Muscle layer of colon (tissue), 2 donors: ENCODE measurements at regions not wholly inside any gene's neighbourhood (a gene's known extent, or its start where the extent isn't known, plus 50 kb on each side); places are given as distances from the start of the nearest gene placed in this dataset.

Source experiments
- H3K27ac ChIP-seq: one replicate; pipeline ENCODE4 v1.7.0; 2013; ENCODE audit warnings: low read depth, mild to moderate bottlenecking, low read length, moderate library complexity
- H3K27me3 ChIP-seq, 2 donors: one replicate each; pipeline ENCODE4 v1.7.0; 2013; ENCODE audit warnings: low read length in 2 of 2, mild to moderate bottlenecking in 2 of 2; ENCODE audit not compliant: insufficient read depth in 2 of 2, control insufficient read depth in 1 of 2
- H3K36me3 ChIP-seq: one replicate; pipeline ENCODE4 v1.7.0; 2013; ENCODE audit warnings: mild to moderate bottlenecking, low read length; ENCODE audit not compliant: insufficient read depth
- H3K4me1 ChIP-seq: one replicate; pipeline ENCODE4 v1.7.0; 2013; ENCODE audit warnings: mild to moderate bottlenecking, low read length; ENCODE audit not compliant: insufficient read depth
- H3K4me3 ChIP-seq, 2 donors: one replicate each; pipeline ENCODE4 v1.7.0; 2013; ENCODE audit warnings: low read length in 2 of 2, low read depth in 1 of 2, mild to moderate bottlenecking in 1 of 2, moderate library complexity in 1 of 2
- H3K9ac ChIP-seq: one replicate; pipeline ENCODE4 v1.7.0; 2013; ENCODE audit warnings: low read length
- H3K9me3 ChIP-seq: one replicate; pipeline ENCODE4 v1.7.0; 2013; ENCODE audit warnings: mild to moderate bottlenecking, low read length
- donor health status: abdominal sarcoma.
- donor health status: Adenocarcinoma of cecum.

DNA sequence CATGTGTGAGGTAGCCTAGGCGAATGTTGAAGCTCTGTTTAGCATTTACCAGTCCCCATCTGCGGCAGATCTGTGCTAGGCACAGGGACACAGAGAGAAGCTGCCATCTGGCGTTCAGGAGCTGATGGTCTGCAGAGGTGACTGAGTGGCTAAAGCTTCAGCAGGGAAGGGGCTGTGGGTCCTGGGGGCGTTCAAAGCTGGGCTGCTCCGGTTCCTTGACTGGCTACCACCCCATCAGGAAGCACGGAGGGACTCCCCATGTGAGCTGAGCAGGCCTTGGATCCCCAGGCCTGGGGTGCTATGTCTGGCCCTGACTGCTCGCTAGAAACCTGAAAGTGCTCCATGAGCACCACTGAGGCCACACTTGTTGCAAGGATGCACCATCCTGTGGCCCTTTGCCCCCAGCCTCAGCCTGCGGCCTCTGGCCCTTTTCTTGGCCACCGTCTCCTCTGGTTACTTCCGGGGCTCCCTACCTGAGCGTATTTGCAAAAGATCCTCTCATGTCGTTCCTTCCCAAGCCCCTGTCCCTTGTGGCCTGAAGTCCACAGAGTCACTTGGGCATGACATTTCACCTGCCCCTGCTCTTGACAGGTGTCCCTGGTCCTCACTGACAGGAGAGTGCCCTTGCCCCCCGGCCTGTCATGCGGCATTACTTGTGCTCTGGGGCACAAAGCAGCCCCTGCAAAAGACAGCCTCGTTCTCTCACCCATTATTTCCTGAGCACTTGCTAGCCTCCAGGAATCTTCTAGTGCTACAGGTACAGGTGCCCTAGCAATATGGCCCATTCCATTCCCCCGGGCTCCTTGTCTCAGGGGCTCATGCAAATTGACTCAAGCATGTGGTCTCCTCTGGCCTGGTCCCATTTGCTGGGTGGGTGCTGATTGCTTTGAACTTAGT lies 108.1 kb downstream of the GLRX3 start:
- H3K9me3 ChIP-seq, result no peaks in the 10 kb centered on the region
- no peak overlapping the region for H3K9ac ChIP-seq
- H3K36me3 ChIP-seq, result no peaks in the 10 kb centered on the region
- H3K4me1 ChIP-seq, result no peaks in the 10 kb centered on the region
- H3K27ac ChIP-seq, result no peak overlapping the region
- H3K27me3 ChIP-seq, result no peaks in the 10 kb centered on the region
- H3K4me3 ChIP-seq, result no peak overlapping the region

DNA sequence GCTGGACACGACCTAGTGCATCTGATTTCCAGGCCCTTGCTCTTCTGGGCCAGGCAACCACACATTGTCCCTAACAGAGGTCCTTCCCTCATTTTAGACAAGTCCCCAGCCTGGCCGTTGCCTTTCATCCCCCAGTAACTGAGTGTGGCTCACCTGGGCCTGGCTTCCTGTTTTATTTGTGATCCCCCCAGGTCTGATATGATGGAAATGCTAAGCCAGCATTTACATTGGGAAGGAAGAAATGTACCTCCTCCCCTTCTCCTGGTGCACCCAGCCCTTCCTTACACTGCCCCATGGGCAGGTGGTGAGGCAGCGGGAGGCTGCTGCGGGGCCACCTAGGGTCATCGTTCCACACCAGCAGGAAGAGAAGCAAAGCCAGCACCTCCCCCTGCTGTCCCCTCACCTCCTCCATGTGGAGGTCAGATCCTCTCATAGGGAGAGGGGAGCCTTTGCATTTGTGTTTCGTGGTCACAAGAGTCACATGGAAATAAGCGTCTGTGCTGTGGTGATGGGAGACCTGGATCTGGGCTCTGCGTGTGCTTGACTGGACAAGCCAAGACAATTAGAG lies 108.8 kb downstream of the GLRX3 start:
- no peak overlapping the region for H3K27ac ChIP-seq
- no peak overlapping the region for H3K4me3 ChIP-seq
- H3K4me1 ChIP-seq, result no peaks in the 10 kb centered on the region
- no peaks in the 10 kb centered on the region for H3K36me3 ChIP-seq
- H3K9me3 ChIP-seq, result no peaks in the 10 kb centered on the region
- no peaks in the 10 kb centered on the region for H3K27me3 ChIP-seq
- H3K9ac ChIP-seq, result no peak overlapping the region

DNA sequence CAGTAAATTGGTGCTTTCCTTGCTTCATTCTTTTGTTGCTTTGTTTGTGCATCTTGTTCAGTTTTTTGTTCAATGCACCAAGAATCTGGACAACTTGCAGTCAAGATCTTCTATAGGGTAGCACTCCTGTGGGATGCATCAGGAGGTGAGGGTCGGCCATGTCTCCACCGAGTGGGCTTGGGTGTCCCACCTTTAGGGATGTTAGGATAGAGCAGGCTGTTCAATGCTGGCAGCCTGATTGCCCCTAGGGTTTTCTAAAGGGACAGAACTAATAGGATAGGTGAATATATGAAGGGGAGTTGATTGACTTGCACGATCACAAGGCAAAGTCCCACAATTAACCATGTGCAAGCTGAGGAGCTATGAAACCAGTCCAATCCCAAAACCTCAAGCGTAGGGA lies 109.9 kb downstream of the GLRX3 start:
- H3K9me3 ChIP-seq, result no peaks in the 10 kb centered on the region
- no peaks in the 10 kb centered on the region for H3K27me3 ChIP-seq
- no peak overlapping the region for H3K4me3 ChIP-seq
- H3K4me1 ChIP-seq, result no peaks in the 10 kb centered on the region
- H3K27ac ChIP-seq, result no peak overlapping the region
- H3K9ac ChIP-seq, result no peak overlapping the region
- H3K36me3 ChIP-seq, result no peaks in the 10 kb centered on the region

DNA sequence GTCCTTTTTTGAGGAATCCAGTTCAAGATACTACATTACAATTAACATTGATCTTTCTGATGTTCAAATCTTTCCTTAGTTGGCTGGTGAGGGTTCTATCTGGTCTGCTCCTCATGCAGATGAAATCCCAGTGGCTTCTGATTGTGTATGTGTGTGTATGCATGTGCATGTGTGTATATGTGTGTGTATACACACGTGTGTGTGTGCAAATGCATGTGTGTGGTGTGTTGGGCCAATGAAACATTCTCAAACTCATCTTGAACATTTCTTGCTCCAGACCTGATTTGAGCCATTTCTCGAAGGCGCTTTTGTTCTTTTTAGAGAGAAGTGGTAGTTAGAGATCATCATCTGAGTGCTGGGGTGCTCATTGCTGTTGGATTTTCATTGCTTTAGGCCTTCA lies 113.9 kb downstream of the GLRX3 start:
- H3K4me3 ChIP-seq, result no peak overlapping the region
- H3K36me3 ChIP-seq, result no peaks in the 10 kb centered on the region
- H3K9ac ChIP-seq, result no peak overlapping the region
- no peaks in the 10 kb centered on the region for H3K4me1 ChIP-seq
- no peaks in the 10 kb centered on the region for H3K9me3 ChIP-seq
- no peaks in the 10 kb centered on the region for H3K27me3 ChIP-seq
- no peak overlapping the region for H3K27ac ChIP-seq

DNA sequence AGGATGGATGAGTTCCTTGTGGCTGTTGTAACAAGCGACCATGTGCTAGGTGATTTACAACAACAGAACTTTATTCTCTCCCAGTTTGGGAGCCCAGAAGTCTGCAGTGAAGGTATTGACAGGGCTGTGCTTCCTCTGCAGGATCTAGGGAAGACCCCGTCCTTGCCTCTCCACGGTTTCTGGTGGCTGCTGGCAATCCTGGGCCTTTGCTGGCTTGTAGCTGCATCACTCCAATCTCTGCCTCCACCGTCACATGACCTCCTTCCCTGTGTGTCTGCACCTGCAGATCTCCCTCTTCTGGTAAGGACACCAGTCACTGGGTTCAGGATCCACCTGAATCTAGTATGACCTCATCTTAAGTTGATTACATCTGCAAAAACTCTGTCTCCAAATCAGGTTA lies 115.6 kb downstream of the GLRX3 start:
- Histone ChIP-seq H3K9me3 (no peaks in the 10 kb centered on the region), H3K36me3 (no peaks in the 10 kb centered on the region), H3K9ac (no peak overlapping the region), H3K27me3 (no peaks in the 10 kb centered on the region), H3K27ac (no peak overlapping the region), H3K4me3 (no peak overlapping the region), H3K4me1 (no peaks in the 10 kb centered on the region)

DNA sequence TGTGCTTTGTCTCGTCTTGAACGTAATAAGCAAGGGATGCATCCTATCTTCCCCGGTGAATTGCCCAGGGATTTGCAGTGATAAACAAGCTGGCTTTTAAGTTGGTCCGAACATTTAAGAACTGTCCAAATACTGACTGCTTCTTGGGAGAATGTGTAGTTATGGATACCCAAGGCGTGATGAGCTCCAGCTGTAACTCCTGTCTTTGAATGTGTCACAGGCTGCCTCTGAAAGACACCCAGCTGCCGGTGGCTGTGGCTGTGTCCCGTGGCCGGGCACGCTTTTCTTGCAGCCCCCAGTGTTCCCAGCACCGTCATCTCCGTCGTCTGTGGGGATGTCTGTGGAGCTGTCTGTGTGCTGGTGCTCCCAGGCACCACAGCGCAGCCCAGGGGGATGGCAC lies 118.1 kb downstream of the GLRX3 start:
- no peaks in the 10 kb centered on the region for H3K36me3 ChIP-seq
- no peak overlapping the region for H3K9ac ChIP-seq
- H3K27ac ChIP-seq, result no peak overlapping the region
- H3K4me3 ChIP-seq, result no peak overlapping the region
- no peaks in the 10 kb centered on the region for H3K4me1 ChIP-seq
- H3K9me3 ChIP-seq, result no peaks in the 10 kb centered on the region
- no peaks in the 10 kb centered on the region for H3K27me3 ChIP-seq

DNA sequence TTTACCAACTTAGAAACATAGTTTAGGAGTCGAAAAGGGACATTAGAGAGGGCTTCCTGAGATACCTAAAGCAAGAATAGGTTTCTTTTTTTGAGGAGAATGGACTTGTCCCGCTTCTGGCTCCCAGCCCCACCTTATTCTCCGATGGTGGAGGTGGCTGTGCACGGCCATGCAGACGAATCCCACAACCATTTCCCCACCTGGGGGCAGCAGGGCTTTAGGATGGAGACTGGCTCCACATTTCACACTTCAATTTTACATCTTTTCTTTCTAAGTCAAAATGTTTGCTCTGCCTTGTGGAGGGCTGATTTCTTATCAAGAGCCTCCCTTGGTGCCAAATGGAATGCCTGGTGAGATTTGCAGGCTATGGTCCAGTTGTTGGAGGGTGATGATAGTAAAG lies 118.5 kb downstream of the GLRX3 start:
- Histone ChIP-seq H3K4me1 (no peaks in the 10 kb centered on the region), H3K27me3 (no peaks in the 10 kb centered on the region), H3K27ac (no peak overlapping the region), H3K9ac (no peak overlapping the region), H3K4me3 (no peak overlapping the region), H3K9me3 (no peaks in the 10 kb centered on the region), H3K36me3 (no peaks in the 10 kb centered on the region)

DNA sequence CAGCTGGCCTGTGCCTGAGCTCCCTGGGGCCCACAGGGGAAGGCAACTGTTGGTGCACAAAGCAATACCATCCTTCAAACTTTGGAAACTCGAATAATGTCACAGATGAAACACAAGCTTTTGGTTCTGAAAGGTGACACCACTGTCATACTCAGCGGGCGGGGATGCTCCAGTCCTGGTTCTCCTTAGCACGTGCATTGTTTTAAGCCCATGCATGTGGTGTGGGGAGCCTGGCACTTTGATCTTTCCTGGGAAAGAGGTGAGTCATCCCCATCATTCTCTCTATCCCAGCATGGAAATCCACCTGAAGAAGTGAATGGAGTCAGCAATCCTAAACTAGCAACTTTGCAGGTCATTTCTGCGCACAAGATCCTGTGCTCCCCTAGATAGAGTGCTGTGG lies 119.6 kb downstream of the GLRX3 start:
- Histone ChIP-seq H3K27ac (no peak overlapping the region), H3K36me3 (no peaks in the 10 kb centered on the region), H3K4me1 (no peaks in the 10 kb centered on the region), H3K27me3 (no peaks in the 10 kb centered on the region), H3K9me3 (no peaks in the 10 kb centered on the region), H3K4me3 (no peak overlapping the region), H3K9ac (no peak overlapping the region)

DNA sequence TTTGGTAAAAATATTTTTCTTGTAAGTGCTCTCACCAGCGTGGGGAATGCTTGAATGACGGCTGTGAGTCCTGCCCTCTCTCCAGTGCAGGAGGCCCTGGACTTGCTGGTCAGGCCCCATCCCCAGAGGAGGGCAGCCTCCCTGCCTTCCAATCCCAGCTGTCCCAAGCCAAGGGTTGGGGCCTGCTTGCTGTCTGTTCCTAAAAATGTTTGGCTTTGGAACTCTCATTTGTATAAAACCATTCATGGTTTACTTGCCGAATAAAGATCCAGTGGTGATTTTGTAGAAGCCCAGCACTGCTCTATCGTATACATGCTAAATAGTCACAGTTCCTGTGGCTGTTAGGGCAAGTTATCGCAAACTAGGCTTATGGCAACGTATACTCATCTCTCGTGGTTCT lies 121.7 kb downstream of the GLRX3 start:
- H3K9me3 ChIP-seq, result no peaks in the 10 kb centered on the region
- H3K36me3 ChIP-seq, result no peaks in the 10 kb centered on the region
- no peaks in the 10 kb centered on the region for H3K4me1 ChIP-seq
- H3K9ac ChIP-seq, result no peak overlapping the region
- H3K27ac ChIP-seq, result no peak overlapping the region
- H3K27me3 ChIP-seq, result no peaks in the 10 kb centered on the region
- H3K4me3 ChIP-seq, result no peak overlapping the region

DNA sequence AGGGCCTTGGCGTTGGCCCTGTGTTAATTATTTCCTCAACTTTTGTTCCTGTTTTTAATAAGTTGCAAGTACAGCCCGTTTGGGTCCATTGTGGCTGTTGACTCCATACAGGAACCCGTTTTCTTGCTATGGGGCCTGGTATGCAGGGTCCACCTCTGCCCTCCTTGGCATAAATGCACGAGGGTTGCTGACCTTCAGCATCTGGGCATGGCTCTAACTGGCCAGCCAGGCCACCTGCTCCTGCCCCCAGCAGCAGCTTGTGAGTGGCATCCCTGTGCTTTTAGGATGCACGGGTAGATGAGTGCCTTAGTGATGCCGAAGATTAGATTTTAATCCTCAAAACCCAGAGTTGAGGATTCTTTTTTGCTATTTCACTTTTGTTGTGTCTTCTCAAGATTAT lies 123.2 kb downstream of the GLRX3 start:
- Histone ChIP-seq H3K27me3 (no peaks in the 10 kb centered on the region), H3K4me1 (no peaks in the 10 kb centered on the region), H3K9me3 (no peaks in the 10 kb centered on the region), H3K4me3 (no peak overlapping the region), H3K27ac (no peak overlapping the region), H3K9ac (no peak overlapping the region), H3K36me3 (no peaks in the 10 kb centered on the region)

DNA sequence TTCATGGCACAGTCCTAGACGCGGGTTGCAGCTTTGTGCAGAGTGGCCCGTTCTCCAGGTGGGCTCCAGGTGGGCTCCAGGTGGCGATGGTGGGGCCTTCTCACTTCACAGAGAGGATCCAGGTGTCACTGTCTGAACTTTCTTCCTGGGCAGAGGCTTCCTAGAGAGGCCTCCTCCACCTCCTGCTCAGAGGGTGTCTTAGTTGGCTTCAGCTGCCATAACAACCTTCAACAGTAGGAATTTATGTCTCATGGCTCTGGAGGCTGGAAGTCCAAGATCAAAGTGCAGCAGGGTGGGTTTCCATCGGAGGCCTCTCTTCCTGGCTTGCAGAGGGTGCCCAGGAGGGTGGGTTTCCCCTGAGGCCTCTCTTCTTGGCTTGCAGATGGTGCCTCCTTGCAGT lies 125.1 kb downstream of the GLRX3 start:
- Histone ChIP-seq H3K9ac (no peak overlapping the region), H3K4me1 (no peaks in the 10 kb centered on the region), H3K27ac (no peak overlapping the region), H3K4me3 (no peak overlapping the region), H3K9me3 (no peaks in the 10 kb centered on the region), H3K27me3 (no peaks in the 10 kb centered on the region), H3K36me3 (no peaks in the 10 kb centered on the region)

DNA sequence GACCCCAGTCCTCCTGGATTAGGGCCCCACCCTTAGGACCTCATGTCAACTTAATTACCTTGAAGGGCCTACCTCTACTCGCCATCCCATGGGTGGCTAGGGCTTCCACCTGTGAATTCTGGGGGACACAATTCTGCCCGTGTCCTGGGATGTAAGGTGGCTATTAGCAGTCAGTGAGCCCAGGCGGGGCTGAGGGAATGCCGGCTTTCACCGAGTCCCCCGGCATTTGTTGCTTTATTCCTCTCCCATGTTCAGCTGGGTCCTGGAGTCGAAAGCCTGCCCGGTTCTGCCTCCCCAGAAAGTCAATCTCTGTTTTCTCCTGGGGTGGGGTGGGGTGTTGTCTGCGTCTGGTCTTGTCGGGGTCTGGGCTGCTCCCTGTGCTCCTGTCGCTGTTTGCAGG lies 125.6 kb downstream of the GLRX3 start:
- Histone ChIP-seq H3K36me3 (no peaks in the 10 kb centered on the region), H3K4me3 (no peak overlapping the region), H3K27me3 (no peaks in the 10 kb centered on the region), H3K27ac (no peak overlapping the region), H3K4me1 (no peaks in the 10 kb centered on the region), H3K9ac (no peak overlapping the region), H3K9me3 (no peaks in the 10 kb centered on the region)
